GM23338 (cell line): ENCODE measurements at regions not wholly inside any gene's neighbourhood (a gene's known extent, or its start where the extent isn't known, plus 50 kb on each side); places are given as distances from the start of the nearest gene placed in this dataset.

Experiments used
- ATAC-seq: fragments of 200-7000 bp; cut with Tn5 transposase; 3 replicates; pipeline ENCODE4 v1.9.1; 2020
- DNase-seq: peaks from one replicate; pipeline ENCODE4 v3.0.0-alpha.2; 2015; ENCODE audit warnings: low spot score
- H2AFZ ChIP-seq: fragments of 200-600 bp; sonication (generic); 2 replicates; pipeline ENCODE4 v1.8.0; 2016; ENCODE audit warnings: antibody characterized with exemption, mild to moderate bottlenecking, moderate library complexity
- H3F3A ChIP-seq: fragments of 200-600 bp; sonication (generic); replicated peaks from 2 replicates; pipeline ENCODE4 v1.8.0; 2017; ENCODE audit warnings: antibody characterized with exemption, mixed run types, low read depth
- H3K27ac ChIP-seq: fragments of 200-600 bp; sonication (generic); 2 replicates; pipeline ENCODE4 v1.6.1; 2016; ENCODE audit warnings: low read depth
- H3K27me3 ChIP-seq: fragments of 200-600 bp; sonication (generic); 2 replicates; pipeline ENCODE4 v1.8.0; 2016; ENCODE audit warnings: mild to moderate bottlenecking, mixed run types, moderate library complexity; ENCODE audit not compliant: insufficient read depth
- H3K36me3 ChIP-seq: fragments of 200-600 bp; sonication (generic); 2 replicates; pipeline ENCODE4 v1.8.0; 2016; ENCODE audit warnings: mild to moderate bottlenecking; ENCODE audit not compliant: insufficient read depth
- H3K4me1 ChIP-seq: fragments of 200-600 bp; sonication (generic); 2 replicates; pipeline ENCODE4 v1.8.0; 2016; ENCODE audit warnings: mild to moderate bottlenecking, moderate library complexity; ENCODE audit not compliant: insufficient read depth
- H3K4me2 ChIP-seq: fragments of 200-600 bp; sonication (generic); 2 replicates; pipeline ENCODE4 v1.7.1; 2017; ENCODE audit warnings: mixed run types
- H3K4me3 ChIP-seq: fragments of 200-600 bp; sonication (generic); 2 replicates; pipeline ENCODE4 v1.6.1; 2016; ENCODE audit warnings: mixed run types
- H3K79me2 ChIP-seq: fragments of 200-600 bp; sonication (generic); replicated peaks from 2 replicates; pipeline ENCODE4 v1.8.0; 2017; ENCODE audit warnings: mild to moderate bottlenecking; ENCODE audit not compliant: insufficient read depth
- H3K9me2 ChIP-seq: fragments of 200-600 bp; sonication (generic); 2 replicates; pipeline ENCODE4 v1.8.0; 2017; ENCODE audit not compliant: insufficient read depth
- H4K20me1 ChIP-seq: fragments of 200-600 bp; sonication (generic); replicated peaks from 2 replicates; pipeline ENCODE4 v1.8.0; 2017; ENCODE audit warnings: mild to moderate bottlenecking; ENCODE audit not compliant: insufficient read depth
- H3K27ac Mint-ChIP-seq: 2 replicates; pipeline ENCODE4 v1.8.0; 2020; ENCODE audit warnings: inconsistent platforms, mild to moderate bottlenecking, moderate library complexity, mixed read lengths
- H3K27me3 Mint-ChIP-seq: 3 replicates; pipeline ENCODE4 v1.8.0; 2022; ENCODE audit warnings: low read depth, mild to moderate bottlenecking, moderate library complexity, mixed read lengths, inconsistent platforms; ENCODE audit not compliant: insufficient read depth, poor library complexity
- H3K36me3 Mint-ChIP-seq: 3 replicates; pipeline ENCODE4 v1.8.0; 2021; ENCODE audit warnings: low read depth, mild to moderate bottlenecking, inconsistent platforms, moderate library complexity, mixed read lengths
- H3K4me1 Mint-ChIP-seq: 3 replicates; pipeline ENCODE4 v1.8.0; 2020; ENCODE audit warnings: mild to moderate bottlenecking, inconsistent platforms, mixed read lengths
- H3K4me3 Mint-ChIP-seq: 3 replicates; pipeline ENCODE4 v1.8.0; 2021; ENCODE audit warnings: moderate library complexity, mild to moderate bottlenecking, inconsistent platforms, mixed read lengths
- H3K9me3 Mint-ChIP-seq: 3 replicates; pipeline ENCODE4 v1.8.0; 2020; ENCODE audit warnings: moderate library complexity, mild to moderate bottlenecking, inconsistent platforms, mixed read lengths
- CREB1 ChIP-seq: fragments of 250-450 bp; sonication (Bioruptor Pico); IDR thresholded peaks from 2 replicates; pipeline ENCODE4 v1.5.0; 2020; ENCODE audit warnings: low read depth, mild to moderate bottlenecking, moderate library complexity
- EZH2 ChIP-seq: fragments of 200-600 bp; sonication (generic); IDR thresholded peaks from one replicate; pipeline ENCODE4 v1.8.0; 2017; ENCODE audit warnings: antibody characterized with exemption, mild to moderate bottlenecking, low read depth; ENCODE audit not compliant: unreplicated experiment
- JUNB ChIP-seq: IDR thresholded peaks from one replicate; pipeline ENCODE4 v1.6.1; 2016; ENCODE audit warnings: antibody characterized with exemption; ENCODE audit not compliant: unreplicated experiment
- NANOG ChIP-seq: IDR thresholded peaks from 2 replicates; pipeline ENCODE4 v1.6.1; 2016; ENCODE audit warnings: antibody characterized with exemption, borderline replicate concordance
- POLR2AphosphoS5 ChIP-seq: IDR thresholded peaks from 2 replicates; pipeline ENCODE4 v1.6.1; 2016; ENCODE audit warnings: antibody characterized with exemption, low read depth
- ZNF114 ChIP-seq: fragments of 250-450 bp; sonication (Bioruptor Pico); IDR thresholded peaks from 2 replicates; pipeline ENCODE4 v1.5.0; 2020; ENCODE audit warnings: mild to moderate bottlenecking, moderate library complexity
- TF ChIP-seq, protein P1 (sequence below), 2 experiments: fragments of 200-600 bp in 1 of 2; sonication (generic) in 1 of 2; conservative IDR thresholded peaks; 2 replicates each; pipeline versions ENCODE4 v1.5.1 to v1.6.1; 2016 to 2017; ENCODE audit warnings: antibody characterized with exemption in 2 of 2, low read depth in 2 of 2, mild to moderate bottlenecking in 2 of 2, moderate library complexity in 1 of 2
- TF ChIP-seq, protein P2 (sequence below): IDR thresholded peaks from one replicate; pipeline ENCODE4 v1.6.1; 2018; ENCODE audit warnings: antibody characterized with exemption; ENCODE audit not compliant: unreplicated experiment
- TF ChIP-seq, protein P3 (sequence below): IDR thresholded peaks from 2 replicates; pipeline ENCODE4 v1.6.1; 2016; ENCODE audit warnings: antibody characterized with exemption
- TF ChIP-seq, protein P4 (sequence below): fragments of 250-450 bp; sonication (Bioruptor Pico); IDR thresholded peaks from 2 replicates; pipeline ENCODE4 v1.5.0; 2020; ENCODE audit warnings: mild to moderate bottlenecking, moderate library complexity

DNA sequence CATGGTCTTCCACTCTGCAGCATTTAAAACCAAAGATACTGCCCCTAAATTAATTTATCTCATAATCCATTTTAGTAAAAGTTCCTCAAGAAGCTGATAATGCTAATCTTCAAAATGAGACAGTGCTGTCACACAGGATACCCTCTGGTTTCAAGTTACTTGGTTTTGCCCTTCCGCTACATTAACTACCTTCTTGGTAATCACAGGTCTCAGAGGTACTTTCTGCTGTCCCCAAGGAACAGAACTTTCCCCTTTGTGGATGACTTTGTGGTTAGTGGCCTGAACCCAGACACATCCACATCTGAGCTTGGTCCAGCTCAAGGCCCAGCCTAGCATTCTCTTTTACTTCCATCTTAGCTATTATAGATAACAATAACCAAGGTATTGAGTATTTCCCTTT lies 88.8 kb upstream of the TMEM26 start:
- H3K9me3 Mint-ChIP-seq = no peaks in the 10 kb centered on the region
- no peaks in the 10 kb centered on the region for H3F3A ChIP-seq
- no peaks in the 10 kb centered on the region for H3K4me1 ChIP-seq
- peaks cover 20% of the 10 kb centered on the region; the same call in 1 of the 2 replicates for H3K9me2 ChIP-seq
- H3K27me3 Mint-ChIP-seq = no peaks in the 10 kb centered on the region
- H3K27ac Mint-ChIP-seq = no peak overlapping the region
- H3K4me1 Mint-ChIP-seq = peaks cover 3% of the 10 kb centered on the region; the same call in 2 of the 3 replicates
- H3K4me3 ChIP-seq = no peak overlapping the region
- DNase-seq (no peak), ATAC-seq (no peak)
- no peaks in the 10 kb centered on the region for H3K27me3 ChIP-seq
- no peak overlapping the region for H2AFZ ChIP-seq
- H3K36me3 ChIP-seq = no peaks in the 10 kb centered on the region
- no peaks in the 10 kb centered on the region for H3K36me3 Mint-ChIP-seq
- H4K20me1 ChIP-seq = no peaks in the 10 kb centered on the region
- TF ChIP-seq, protein P1, sequence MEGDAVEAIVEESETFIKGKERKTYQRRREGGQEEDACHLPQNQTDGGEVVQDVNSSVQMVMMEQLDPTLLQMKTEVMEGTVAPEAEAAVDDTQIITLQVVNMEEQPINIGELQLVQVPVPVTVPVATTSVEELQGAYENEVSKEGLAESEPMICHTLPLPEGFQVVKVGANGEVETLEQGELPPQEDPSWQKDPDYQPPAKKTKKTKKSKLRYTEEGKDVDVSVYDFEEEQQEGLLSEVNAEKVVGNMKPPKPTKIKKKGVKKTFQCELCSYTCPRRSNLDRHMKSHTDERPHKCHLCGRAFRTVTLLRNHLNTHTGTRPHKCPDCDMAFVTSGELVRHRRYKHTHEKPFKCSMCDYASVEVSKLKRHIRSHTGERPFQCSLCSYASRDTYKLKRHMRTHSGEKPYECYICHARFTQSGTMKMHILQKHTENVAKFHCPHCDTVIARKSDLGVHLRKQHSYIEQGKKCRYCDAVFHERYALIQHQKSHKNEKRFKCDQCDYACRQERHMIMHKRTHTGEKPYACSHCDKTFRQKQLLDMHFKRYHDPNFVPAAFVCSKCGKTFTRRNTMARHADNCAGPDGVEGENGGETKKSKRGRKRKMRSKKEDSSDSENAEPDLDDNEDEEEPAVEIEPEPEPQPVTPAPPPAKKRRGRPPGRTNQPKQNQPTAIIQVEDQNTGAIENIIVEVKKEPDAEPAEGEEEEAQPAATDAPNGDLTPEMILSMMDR (conservative IDR thresholded peaks at IDR 0.05; ENCODE audit: low read depth in 2 of 2) = no peak
- no peak for TF ChIP-seq CREB1
- no peak for TF ChIP-seq JUNB
- H3K27ac ChIP-seq = no peak overlapping the region
- no peaks in the 10 kb centered on the region for H3K79me2 ChIP-seq
- no peak overlapping the region for H3K4me3 Mint-ChIP-seq
- no peak overlapping the region for H3K4me2 ChIP-seq

DNA sequence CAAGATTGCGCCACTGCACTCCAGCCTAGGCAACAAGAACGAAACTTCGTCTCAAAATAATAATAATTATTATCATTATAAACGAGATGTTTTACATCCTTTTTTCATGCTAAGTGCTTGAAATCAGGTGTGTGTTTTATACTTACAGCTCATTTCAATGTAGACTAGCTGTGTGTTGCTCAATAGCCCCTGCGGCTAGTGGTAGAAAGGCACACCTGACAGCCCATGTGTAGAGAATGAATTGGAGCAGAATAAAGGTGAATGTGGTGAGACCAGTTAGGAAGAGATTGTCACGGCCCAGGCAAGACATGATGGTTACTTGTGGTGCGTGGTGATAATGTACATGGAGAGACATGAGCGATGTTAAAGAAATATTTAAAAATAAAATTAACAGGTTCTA lies 86.7 kb upstream of the TMEM26 start:
- no peak overlapping the region for H3K27ac Mint-ChIP-seq
- TF ChIP-seq ZNF114 (no peak), JUNB (no peak), CREB1 (no peak), NANOG (no peak), POLR2AphosphoS5 (no peak), EZH2 (no peak)
- TF ChIP-seq, protein P2, sequence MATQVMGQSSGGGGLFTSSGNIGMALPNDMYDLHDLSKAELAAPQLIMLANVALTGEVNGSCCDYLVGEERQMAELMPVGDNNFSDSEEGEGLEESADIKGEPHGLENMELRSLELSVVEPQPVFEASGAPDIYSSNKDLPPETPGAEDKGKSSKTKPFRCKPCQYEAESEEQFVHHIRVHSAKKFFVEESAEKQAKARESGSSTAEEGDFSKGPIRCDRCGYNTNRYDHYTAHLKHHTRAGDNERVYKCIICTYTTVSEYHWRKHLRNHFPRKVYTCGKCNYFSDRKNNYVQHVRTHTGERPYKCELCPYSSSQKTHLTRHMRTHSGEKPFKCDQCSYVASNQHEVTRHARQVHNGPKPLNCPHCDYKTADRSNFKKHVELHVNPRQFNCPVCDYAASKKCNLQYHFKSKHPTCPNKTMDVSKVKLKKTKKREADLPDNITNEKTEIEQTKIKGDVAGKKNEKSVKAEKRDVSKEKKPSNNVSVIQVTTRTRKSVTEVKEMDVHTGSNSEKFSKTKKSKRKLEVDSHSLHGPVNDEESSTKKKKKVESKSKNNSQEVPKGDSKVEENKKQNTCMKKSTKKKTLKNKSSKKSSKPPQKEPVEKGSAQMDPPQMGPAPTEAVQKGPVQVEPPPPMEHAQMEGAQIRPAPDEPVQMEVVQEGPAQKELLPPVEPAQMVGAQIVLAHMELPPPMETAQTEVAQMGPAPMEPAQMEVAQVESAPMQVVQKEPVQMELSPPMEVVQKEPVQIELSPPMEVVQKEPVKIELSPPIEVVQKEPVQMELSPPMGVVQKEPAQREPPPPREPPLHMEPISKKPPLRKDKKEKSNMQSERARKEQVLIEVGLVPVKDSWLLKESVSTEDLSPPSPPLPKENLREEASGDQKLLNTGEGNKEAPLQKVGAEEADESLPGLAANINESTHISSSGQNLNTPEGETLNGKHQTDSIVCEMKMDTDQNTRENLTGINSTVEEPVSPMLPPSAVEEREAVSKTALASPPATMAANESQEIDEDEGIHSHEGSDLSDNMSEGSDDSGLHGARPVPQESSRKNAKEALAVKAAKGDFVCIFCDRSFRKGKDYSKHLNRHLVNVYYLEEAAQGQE = no peak
- TF ChIP-seq, protein P3, sequence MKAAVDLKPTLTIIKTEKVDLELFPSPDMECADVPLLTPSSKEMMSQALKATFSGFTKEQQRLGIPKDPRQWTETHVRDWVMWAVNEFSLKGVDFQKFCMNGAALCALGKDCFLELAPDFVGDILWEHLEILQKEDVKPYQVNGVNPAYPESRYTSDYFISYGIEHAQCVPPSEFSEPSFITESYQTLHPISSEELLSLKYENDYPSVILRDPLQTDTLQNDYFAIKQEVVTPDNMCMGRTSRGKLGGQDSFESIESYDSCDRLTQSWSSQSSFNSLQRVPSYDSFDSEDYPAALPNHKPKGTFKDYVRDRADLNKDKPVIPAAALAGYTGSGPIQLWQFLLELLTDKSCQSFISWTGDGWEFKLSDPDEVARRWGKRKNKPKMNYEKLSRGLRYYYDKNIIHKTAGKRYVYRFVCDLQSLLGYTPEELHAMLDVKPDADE = no peak
- TF ChIP-seq, protein P4, sequence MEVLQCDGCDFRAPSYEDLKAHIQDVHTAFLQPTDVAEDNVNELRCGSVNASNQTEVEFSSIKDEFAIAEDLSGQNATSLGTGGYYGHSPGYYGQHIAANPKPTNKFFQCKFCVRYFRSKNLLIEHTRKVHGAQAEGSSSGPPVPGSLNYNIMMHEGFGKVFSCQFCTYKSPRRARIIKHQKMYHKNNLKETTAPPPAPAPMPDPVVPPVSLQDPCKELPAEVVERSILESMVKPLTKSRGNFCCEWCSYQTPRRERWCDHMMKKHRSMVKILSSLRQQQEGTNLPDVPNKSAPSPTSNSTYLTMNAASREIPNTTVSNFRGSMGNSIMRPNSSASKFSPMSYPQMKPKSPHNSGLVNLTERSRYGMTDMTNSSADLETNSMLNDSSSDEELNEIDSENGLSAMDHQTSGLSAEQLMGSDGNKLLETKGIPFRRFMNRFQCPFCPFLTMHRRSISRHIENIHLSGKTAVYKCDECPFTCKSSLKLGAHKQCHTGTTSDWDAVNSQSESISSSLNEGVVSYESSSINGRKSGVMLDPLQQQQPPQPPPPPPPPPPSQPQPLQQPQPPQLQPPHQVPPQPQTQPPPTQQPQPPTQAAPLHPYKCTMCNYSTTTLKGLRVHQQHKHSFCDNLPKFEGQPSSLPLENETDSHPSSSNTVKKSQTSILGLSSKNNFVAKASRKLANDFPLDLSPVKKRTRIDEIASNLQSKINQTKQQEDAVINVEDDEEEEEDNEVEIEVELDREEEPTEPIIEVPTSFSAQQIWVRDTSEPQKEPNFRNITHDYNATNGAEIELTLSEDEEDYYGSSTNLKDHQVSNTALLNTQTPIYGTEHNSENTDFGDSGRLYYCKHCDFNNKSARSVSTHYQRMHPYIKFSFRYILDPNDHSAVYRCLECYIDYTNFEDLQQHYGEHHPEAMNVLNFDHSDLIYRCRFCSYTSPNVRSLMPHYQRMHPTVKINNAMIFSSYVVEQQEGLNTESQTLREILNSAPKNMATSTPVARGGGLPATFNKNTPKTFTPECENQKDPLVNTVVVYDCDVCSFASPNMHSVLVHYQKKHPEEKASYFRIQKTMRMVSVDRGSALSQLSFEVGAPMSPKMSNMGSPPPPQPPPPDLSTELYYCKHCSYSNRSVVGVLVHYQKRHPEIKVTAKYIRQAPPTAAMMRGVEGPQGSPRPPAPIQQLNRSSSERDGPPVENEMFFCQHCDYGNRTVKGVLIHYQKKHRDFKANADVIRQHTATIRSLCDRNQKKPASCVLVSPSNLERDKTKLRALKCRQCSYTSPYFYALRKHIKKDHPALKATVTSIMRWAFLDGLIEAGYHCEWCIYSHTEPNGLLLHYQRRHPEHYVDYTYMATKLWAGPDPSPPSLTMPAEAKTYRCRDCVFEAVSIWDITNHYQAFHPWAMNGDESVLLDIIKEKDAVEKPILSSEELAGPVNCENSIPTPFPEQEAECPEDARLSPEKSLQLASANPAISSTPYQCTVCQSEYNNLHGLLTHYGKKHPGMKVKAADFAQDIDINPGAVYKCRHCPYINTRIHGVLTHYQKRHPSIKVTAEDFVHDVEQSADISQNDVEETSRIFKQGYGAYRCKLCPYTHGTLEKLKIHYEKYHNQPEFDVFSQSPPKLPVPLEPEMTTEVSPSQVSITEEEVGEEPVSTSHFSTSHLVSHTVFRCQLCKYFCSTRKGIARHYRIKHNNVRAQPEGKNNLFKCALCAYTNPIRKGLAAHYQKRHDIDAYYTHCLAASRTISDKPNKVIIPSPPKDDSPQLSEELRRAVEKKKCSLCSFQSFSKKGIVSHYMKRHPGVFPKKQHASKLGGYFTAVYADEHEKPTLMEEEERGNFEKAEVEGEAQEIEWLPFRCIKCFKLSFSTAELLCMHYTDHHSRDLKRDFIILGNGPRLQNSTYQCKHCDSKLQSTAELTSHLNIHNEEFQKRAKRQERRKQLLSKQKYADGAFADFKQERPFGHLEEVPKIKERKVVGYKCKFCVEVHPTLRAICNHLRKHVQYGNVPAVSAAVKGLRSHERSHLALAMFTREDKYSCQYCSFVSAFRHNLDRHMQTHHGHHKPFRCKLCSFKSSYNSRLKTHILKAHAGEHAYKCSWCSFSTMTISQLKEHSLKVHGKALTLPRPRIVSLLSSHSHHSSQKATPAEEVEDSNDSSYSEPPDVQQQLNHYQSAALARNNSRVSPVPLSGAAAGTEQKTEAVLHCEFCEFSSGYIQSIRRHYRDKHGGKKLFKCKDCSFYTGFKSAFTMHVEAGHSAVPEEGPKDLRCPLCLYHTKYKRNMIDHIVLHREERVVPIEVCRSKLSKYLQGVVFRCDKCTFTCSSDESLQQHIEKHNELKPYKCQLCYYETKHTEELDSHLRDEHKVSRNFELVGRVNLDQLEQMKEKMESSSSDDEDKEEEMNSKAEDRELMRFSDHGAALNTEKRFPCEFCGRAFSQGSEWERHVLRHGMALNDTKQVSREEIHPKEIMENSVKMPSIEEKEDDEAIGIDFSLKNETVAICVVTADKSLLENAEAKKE (CRISPR knock-in tag) = no peak

More for the DNA sequence above, 86.7 kb upstream of the TMEM26 start:
- H3K27ac ChIP-seq = no peak overlapping the region
- H3K27me3 ChIP-seq = no peaks in the 10 kb centered on the region
- no peak for DNase-seq
- Mint-ChIP-seq H3K4me3 (no peak overlapping the region), H3K9me3 (no peaks in the 10 kb centered on the region; the same call in 2 of the 3 replicates), H3K36me3 (no peaks in the 10 kb centered on the region), H3K4me1 (peaks cover 3% of the 10 kb centered on the region; the same call in 2 of the 3 replicates), H3K27me3 (no peaks in the 10 kb centered on the region)
- peaks cover 15% of the 10 kb centered on the region; the same call in 1 of the 2 replicates for H3K9me2 ChIP-seq
- no peak overlapping the region for H3K4me3 ChIP-seq
- no peaks in the 10 kb centered on the region for H3K4me1 ChIP-seq
- no peak for ATAC-seq
- no peaks in the 10 kb centered on the region for H4K20me1 ChIP-seq
- H3K79me2 ChIP-seq = no peaks in the 10 kb centered on the region
- H2AFZ ChIP-seq = no peak overlapping the region
- H3K36me3 ChIP-seq = no peaks in the 10 kb centered on the region
- H3K4me2 ChIP-seq = no peak overlapping the region
- H3F3A ChIP-seq = no peaks in the 10 kb centered on the region
